HepG2 (cell line): ENCODE measurements at regions not wholly inside any gene's neighbourhood (a gene's known extent, or its start where the extent isn't known, plus 50 kb on each side); places are given as distances from the start of the nearest gene placed in this dataset.

ENCODE experiments used
- HNRNPLL ChIP-seq: fragments of 200-400 bp; formaldehyde crosslinking; IDR thresholded peaks from 2 replicates; pipeline ENCODE4 v1.6.1; 2017; ENCODE audit warnings: mild to moderate bottlenecking, low read depth, low read length; ENCODE audit not compliant: poor library complexity, severe bottlenecking
- MXI1 ChIP-seq: IDR thresholded peaks from 3 replicates; pipeline ENCODE4 v1.6.1; 2012; ENCODE audit warnings: low read depth, low read length, inconsistent platforms, borderline replicate concordance
- PRPF4 ChIP-seq: fragments of 200-400 bp; formaldehyde crosslinking; IDR thresholded peaks from 2 replicates; pipeline ENCODE4 v1.6.1; 2016; ENCODE audit warnings: low read length, low read depth; ENCODE audit not compliant: poor library complexity, severe bottlenecking
- SP1 ChIP-seq, 2 experiments: fragments of 450-650 bp in 1 of 2; sonication (generic) in 1 of 2; formaldehyde crosslinking in 1 of 2; IDR thresholded peaks; 2 replicates each; pipeline versions ENCODE4 v1.4.0 to v1.6.1; 2016 to 2020; ENCODE audit warnings: missing genetic modification reagents in 1 of 2
- TARDBP ChIP-seq: sonication (generic); formaldehyde crosslinking; IDR thresholded peaks from 2 replicates; pipeline ENCODE4 v1.8.0; 2022; ENCODE audit warnings: mild to moderate bottlenecking, missing genetic modification reagents
- TCF7 ChIP-seq: sonication (generic); IDR thresholded peaks from 2 replicates; pipeline ENCODE4 v1.6.1; 2016; ENCODE audit warnings: antibody characterized with exemption, low read depth
- ZKSCAN1 ChIP-seq: fragments of 150-350 bp; IDR thresholded peaks from 2 replicates; pipeline ENCODE4 v1.6.1; 2014; ENCODE audit warnings: low read length
- ZNF644 ChIP-seq: IDR thresholded peaks from 2 replicates; pipeline ENCODE4 v1.6.1; 2016; ENCODE audit warnings: low read depth
- TF ChIP-seq, protein P1 (sequence below): sonication (generic); formaldehyde crosslinking; IDR thresholded peaks from 2 replicates; pipeline ENCODE4 v1.8.0; 2022; ENCODE audit warnings: low read depth, missing genetic modification reagents
- TF ChIP-seq, protein P2 (sequence below): sonication (generic); formaldehyde crosslinking; IDR thresholded peaks from 2 replicates; pipeline ENCODE4 v1.5.0; 2020; ENCODE audit warnings: mild to moderate bottlenecking, missing genetic modification reagents, moderate library complexity
- TF ChIP-seq, protein P3 (sequence below): sonication (generic); formaldehyde crosslinking; IDR thresholded peaks from 2 replicates; pipeline ENCODE4 v1.9.0; 2021; ENCODE audit warnings: missing genetic modification reagents, borderline replicate concordance
- TF ChIP-seq, protein P4 (sequence below): sonication (generic); formaldehyde crosslinking; IDR thresholded peaks from 2 replicates; pipeline ENCODE4 v1.4.0; 2020; ENCODE audit warnings: missing genetic modification reagents

DNA sequence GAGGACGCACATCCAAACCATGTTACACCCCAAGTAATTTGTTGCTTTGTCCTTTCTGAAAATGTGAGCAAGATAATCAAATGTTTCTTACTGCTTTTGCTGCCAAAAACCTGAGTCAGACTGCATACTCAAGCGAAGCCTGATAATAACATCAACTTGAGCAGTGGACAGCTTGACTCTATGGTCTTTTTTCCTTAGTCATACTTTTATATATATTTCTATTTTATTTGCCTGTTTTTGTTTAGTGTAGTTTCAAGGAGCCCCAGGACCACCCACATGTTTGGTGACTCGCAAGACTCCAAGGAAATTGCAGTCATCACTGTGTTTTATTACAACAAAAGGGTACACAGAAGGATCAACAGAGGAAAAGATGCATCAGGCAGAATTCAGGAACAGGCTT lies 688.4 kb upstream of the PIK3C3 start:
- no peak for TF ChIP-seq MXI1
- TF ChIP-seq, protein P1, sequence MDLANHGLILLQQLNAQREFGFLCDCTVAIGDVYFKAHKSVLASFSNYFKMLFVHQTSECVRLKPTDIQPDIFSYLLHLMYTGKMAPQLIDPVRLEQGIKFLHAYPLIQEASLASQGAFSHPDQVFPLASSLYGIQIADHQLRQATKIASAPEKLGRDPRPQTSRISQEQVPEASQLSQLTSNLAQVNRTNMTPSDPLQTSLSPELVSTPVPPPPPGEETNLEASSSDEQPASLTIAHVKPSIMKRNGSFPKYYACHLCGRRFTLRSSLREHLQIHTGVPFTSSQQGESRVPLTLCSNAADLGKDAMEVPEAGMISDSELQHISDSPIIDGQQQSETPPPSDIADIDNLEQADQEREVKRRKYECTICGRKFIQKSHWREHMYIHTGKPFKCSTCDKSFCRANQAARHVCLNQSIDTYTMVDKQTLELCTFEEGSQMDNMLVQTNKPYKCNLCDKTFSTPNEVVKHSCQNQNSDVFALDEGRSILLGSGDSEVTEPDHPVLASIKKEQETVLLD (CRISPR knock-in tag), result no peak
- TF ChIP-seq, protein P2, sequence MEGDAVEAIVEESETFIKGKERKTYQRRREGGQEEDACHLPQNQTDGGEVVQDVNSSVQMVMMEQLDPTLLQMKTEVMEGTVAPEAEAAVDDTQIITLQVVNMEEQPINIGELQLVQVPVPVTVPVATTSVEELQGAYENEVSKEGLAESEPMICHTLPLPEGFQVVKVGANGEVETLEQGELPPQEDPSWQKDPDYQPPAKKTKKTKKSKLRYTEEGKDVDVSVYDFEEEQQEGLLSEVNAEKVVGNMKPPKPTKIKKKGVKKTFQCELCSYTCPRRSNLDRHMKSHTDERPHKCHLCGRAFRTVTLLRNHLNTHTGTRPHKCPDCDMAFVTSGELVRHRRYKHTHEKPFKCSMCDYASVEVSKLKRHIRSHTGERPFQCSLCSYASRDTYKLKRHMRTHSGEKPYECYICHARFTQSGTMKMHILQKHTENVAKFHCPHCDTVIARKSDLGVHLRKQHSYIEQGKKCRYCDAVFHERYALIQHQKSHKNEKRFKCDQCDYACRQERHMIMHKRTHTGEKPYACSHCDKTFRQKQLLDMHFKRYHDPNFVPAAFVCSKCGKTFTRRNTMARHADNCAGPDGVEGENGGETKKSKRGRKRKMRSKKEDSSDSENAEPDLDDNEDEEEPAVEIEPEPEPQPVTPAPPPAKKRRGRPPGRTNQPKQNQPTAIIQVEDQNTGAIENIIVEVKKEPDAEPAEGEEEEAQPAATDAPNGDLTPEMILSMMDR (CRISPR knock-in tag), result no peak
- no peak for TF ChIP-seq PRPF4
- TF ChIP-seq, protein P3, sequence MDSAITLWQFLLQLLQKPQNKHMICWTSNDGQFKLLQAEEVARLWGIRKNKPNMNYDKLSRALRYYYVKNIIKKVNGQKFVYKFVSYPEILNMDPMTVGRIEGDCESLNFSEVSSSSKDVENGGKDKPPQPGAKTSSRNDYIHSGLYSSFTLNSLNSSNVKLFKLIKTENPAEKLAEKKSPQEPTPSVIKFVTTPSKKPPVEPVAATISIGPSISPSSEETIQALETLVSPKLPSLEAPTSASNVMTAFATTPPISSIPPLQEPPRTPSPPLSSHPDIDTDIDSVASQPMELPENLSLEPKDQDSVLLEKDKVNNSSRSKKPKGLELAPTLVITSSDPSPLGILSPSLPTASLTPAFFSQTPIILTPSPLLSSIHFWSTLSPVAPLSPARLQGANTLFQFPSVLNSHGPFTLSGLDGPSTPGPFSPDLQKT, result no peak
- TF ChIP-seq TCF7, result no peak
- no peak for TF ChIP-seq ZNF644 (CRISPR knock-in tag)
- TF ChIP-seq SP1 (IDR thresholded peaks at IDR 0.05), result no peak
- TF ChIP-seq SP1 (CRISPR knock-in tag; IDR thresholded peaks at IDR 0.05), result no peak
- TF ChIP-seq, protein P4, sequence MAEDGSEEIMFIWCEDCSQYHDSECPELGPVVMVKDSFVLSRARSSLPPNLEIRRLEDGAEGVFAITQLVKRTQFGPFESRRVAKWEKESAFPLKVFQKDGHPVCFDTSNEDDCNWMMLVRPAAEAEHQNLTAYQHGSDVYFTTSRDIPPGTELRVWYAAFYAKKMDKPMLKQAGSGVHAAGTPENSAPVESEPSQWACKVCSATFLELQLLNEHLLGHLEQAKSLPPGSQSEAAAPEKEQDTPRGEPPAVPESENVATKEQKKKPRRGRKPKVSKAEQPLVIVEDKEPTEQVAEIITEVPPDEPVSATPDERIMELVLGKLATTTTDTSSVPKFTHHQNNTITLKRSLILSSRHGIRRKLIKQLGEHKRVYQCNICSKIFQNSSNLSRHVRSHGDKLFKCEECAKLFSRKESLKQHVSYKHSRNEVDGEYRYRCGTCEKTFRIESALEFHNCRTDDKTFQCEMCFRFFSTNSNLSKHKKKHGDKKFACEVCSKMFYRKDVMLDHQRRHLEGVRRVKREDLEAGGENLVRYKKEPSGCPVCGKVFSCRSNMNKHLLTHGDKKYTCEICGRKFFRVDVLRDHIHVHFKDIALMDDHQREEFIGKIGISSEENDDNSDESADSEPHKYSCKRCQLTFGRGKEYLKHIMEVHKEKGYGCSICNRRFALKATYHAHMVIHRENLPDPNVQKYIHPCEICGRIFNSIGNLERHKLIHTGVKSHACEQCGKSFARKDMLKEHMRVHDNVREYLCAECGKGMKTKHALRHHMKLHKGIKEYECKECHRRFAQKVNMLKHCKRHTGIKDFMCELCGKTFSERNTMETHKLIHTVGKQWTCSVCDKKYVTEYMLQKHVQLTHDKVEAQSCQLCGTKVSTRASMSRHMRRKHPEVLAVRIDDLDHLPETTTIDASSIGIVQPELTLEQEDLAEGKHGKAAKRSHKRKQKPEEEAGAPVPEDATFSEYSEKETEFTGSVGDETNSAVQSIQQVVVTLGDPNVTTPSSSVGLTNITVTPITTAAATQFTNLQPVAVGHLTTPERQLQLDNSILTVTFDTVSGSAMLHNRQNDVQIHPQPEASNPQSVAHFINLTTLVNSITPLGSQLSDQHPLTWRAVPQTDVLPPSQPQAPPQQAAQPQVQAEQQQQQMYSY (CRISPR knock-in tag), result no peak
- no peak for TF ChIP-seq TARDBP (CRISPR knock-in tag)
- no peak for TF ChIP-seq ZKSCAN1
- no peak for TF ChIP-seq HNRNPLL
